ENCODE measurements at regions not wholly inside any gene's neighbourhood (a gene's known extent, or its start where the extent isn't known, plus 50 kb on each side); places are given as distances from the start of the nearest gene placed in this dataset.

DNA sequence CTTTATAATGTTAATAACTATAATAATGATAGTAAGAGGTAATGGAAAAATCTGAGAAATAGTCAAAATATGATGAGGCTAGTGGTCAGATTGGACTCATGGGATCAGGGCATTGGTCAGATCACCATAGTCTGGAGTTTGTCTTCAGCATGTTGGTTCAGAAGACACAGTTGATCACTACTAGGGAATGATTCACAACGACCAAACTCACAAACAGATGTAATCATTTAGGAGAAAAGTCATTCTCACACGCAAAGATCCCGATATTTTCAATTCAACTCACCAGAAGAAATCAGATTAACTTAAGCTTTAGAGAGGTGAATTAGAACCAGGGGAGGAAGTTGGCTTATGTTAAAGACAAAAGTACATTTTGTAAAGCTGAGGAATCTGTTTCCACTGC is 131.8 kb downstream of the LURAP1L start:
- Histone ChIP-seq H3K36me3 (ENCODE audit: insufficient read depth, low read length, poor library complexity, severe bottlenecking) (no peaks in the 10 kb centered on the region), H3K4me3 (ENCODE audit: low read depth, low read length, poor library complexity, severe bottlenecking) (no peak overlapping the region), H3K27ac (ENCODE audit: low read depth, low read length, poor library complexity, severe bottlenecking) (no peak overlapping the region), H3K27me3 (replicated peaks; ENCODE audit: insufficient read depth, low read depth, low read length, poor library complexity) (no peaks in the 10 kb centered on the region), H3K4me1 (ENCODE audit: insufficient read depth, low read length, poor library complexity, severe bottlenecking) (no peaks in the 10 kb centered on the region), H3K9me3 (ENCODE audit: low read depth, low read length, poor library complexity, severe bottlenecking) (no peaks in the 10 kb centered on the region)
- ChIA-PET CTCF (no interaction called here), POLR2A (ENCODE audit: low non-redundant PET) (no interaction called here)
- no peak for DNase-seq (ENCODE audit: low spot score)
- no peak for TF ChIP-seq EZH2 (IDR thresholded peaks at IDR 0.05; ENCODE audit: borderline replicate concordance, low read depth, low read length, poor library complexity, severe bottlenecking)
- TF ChIP-seq, protein P1, sequence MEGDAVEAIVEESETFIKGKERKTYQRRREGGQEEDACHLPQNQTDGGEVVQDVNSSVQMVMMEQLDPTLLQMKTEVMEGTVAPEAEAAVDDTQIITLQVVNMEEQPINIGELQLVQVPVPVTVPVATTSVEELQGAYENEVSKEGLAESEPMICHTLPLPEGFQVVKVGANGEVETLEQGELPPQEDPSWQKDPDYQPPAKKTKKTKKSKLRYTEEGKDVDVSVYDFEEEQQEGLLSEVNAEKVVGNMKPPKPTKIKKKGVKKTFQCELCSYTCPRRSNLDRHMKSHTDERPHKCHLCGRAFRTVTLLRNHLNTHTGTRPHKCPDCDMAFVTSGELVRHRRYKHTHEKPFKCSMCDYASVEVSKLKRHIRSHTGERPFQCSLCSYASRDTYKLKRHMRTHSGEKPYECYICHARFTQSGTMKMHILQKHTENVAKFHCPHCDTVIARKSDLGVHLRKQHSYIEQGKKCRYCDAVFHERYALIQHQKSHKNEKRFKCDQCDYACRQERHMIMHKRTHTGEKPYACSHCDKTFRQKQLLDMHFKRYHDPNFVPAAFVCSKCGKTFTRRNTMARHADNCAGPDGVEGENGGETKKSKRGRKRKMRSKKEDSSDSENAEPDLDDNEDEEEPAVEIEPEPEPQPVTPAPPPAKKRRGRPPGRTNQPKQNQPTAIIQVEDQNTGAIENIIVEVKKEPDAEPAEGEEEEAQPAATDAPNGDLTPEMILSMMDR (conservative IDR thresholded peaks at IDR 0.05; ENCODE audit: low read depth, low read length), result no peak
- intact Hi-C loops (cut with micrococcal nuclease; ENCODE audit: unreplicated experiment), result no loop called here
- BruUV-seq (replicated peaks), result no TSS peak

DNA sequence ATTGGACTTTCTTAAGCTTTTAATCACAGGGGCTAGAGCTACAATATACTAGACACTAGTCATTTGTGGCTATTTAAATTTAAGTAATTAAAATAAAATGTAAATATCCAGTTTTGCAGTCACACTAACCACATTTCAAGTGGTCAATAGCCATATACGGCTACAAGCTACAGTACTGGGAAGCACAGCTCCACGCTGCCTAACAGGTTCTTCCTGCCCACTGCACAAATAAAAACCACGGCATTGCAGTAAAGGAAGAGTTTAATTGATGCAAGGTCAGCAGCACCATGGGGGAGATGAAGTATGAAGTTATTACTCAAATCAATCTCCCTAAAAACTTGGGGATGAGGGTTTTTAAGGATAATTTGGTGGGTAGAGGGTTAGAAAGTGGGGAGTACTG is 134.1 kb downstream of the LURAP1L start:
- no peaks in the 10 kb centered on the region for H3K9me3 ChIP-seq (ENCODE audit: low read depth, low read length, poor library complexity, severe bottlenecking)

DNA sequence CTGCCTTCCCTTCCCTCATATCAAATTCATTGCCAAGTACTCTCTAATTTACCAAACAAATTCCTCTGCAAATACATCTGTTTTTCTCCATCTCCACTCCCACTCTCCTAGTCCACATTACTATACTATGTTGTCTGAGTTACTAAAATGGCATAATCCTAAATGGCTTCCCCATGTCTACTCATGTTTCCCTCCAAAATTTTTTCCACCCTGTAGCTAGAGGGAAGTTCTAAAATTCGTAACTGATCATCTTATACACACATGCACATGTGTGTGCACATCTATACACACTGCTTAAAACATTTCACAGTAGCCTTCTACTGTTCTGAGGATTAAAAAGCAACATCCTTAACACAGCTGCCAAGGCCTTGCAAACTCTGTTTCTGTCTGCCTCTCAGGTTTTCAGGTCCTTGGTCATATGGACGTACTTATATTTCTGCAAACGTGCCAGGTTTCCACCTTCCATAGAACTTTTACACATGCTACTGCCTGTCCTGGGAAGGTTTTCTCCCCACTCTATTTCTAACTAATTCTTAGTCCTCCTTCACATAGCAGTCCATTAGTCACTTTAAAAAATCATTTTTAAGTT is 140.6 kb downstream of the LURAP1L start:
- H3K4me3 ChIP-seq (ENCODE audit: low read depth, low read length, poor library complexity, severe bottlenecking), result no peak overlapping the region
- intact Hi-C loops (cut with micrococcal nuclease; ENCODE audit: unreplicated experiment), result no loop called here
- H3K36me3 ChIP-seq (ENCODE audit: insufficient read depth, low read length, poor library complexity, severe bottlenecking), result no peaks in the 10 kb centered on the region
- no peak for DNase-seq (ENCODE audit: low spot score)
- no TSS peak for BruUV-seq (replicated peaks)
- TF ChIP-seq EZH2 (IDR thresholded peaks at IDR 0.05; ENCODE audit: borderline replicate concordance, low read depth, low read length, poor library complexity, severe bottlenecking), result no peak
- TF ChIP-seq, protein P1 (conservative IDR thresholded peaks at IDR 0.05; ENCODE audit: low read depth, low read length), result no peak
- no peaks in the 10 kb centered on the region for H3K4me1 ChIP-seq (ENCODE audit: insufficient read depth, low read length, poor library complexity, severe bottlenecking)
- no peak overlapping the region for H3K27ac ChIP-seq (ENCODE audit: low read depth, low read length, poor library complexity, severe bottlenecking)
- POLR2A ChIA-PET (ENCODE audit: low non-redundant PET), result no interaction called here
- H3K27me3 ChIP-seq (replicated peaks; ENCODE audit: insufficient read depth, low read depth, low read length, poor library complexity), result no peaks in the 10 kb centered on the region
- CTCF ChIA-PET, result no interaction called here
- no peaks in the 10 kb centered on the region for H3K9me3 ChIP-seq (ENCODE audit: low read depth, low read length, poor library complexity, severe bottlenecking)

More for the DNA sequence above, 134.1 kb downstream of the LURAP1L start:
- no peak for TF ChIP-seq EZH2 (IDR thresholded peaks at IDR 0.05; ENCODE audit: borderline replicate concordance, low read depth, low read length, poor library complexity, severe bottlenecking)
- TF ChIP-seq, protein P1 (conservative IDR thresholded peaks at IDR 0.05; ENCODE audit: low read depth, low read length), result no peak
- Histone ChIP-seq H3K27ac (ENCODE audit: low read depth, low read length, poor library complexity, severe bottlenecking) (no peak overlapping the region), H3K36me3 (ENCODE audit: insufficient read depth, low read length, poor library complexity, severe bottlenecking) (no peaks in the 10 kb centered on the region), H3K4me3 (ENCODE audit: low read depth, low read length, poor library complexity, severe bottlenecking) (no peak overlapping the region), H3K4me1 (ENCODE audit: insufficient read depth, low read length, poor library complexity, severe bottlenecking) (no peaks in the 10 kb centered on the region), H3K27me3 (replicated peaks; ENCODE audit: insufficient read depth, low read depth, low read length, poor library complexity) (no peaks in the 10 kb centered on the region)
- no peak for DNase-seq (ENCODE audit: low spot score)
- no TSS peak for BruUV-seq (replicated peaks)
- ChIA-PET POLR2A (ENCODE audit: low non-redundant PET) (no interaction called here), CTCF (no interaction called here)
- intact Hi-C loops (cut with micrococcal nuclease; ENCODE audit: unreplicated experiment), result no loop called here

All from A673 (cell line).